ENCODE measurements at regions not wholly inside any gene's neighbourhood (a gene's known extent, or its start where the extent isn't known, plus 50 kb on each side); places are given as distances from the start of the nearest gene placed in this dataset.

DNA sequence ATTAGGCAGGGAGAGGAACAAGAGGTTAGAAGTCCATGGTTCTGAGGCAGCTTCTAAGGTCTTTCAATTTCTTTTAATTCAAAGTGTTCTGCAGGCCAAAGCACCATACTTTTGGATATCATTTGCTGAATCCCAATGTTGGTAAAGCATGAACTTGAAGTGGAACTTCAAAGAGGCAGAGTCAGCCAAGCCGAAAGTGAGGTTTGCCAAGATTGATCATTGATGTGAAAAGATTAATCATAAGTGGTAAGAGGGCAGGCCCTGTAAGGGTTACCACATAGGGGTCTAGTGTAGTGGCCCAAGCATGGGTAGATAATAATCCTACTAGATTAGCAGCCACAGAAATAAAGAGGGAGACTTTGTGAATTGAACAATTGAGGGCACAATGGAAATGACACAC, 191.7 kb upstream of the DIO2 start:
- TF ChIP-seq, protein P1, sequence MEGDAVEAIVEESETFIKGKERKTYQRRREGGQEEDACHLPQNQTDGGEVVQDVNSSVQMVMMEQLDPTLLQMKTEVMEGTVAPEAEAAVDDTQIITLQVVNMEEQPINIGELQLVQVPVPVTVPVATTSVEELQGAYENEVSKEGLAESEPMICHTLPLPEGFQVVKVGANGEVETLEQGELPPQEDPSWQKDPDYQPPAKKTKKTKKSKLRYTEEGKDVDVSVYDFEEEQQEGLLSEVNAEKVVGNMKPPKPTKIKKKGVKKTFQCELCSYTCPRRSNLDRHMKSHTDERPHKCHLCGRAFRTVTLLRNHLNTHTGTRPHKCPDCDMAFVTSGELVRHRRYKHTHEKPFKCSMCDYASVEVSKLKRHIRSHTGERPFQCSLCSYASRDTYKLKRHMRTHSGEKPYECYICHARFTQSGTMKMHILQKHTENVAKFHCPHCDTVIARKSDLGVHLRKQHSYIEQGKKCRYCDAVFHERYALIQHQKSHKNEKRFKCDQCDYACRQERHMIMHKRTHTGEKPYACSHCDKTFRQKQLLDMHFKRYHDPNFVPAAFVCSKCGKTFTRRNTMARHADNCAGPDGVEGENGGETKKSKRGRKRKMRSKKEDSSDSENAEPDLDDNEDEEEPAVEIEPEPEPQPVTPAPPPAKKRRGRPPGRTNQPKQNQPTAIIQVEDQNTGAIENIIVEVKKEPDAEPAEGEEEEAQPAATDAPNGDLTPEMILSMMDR (IDR thresholded peaks at IDR 0.05; ENCODE audit: insufficient read depth, low read length): no peak
- TF ChIP-seq REST (IDR thresholded peaks at IDR 0.05; ENCODE audit: insufficient replicate concordance, low read depth): no peak
- no peak for TF ChIP-seq POLR2AphosphoS5 (IDR thresholded peaks at IDR 0.05; ENCODE audit: low read depth)
- TF ChIP-seq SPI1 (IDR thresholded peaks at IDR 0.05; ENCODE audit: borderline replicate concordance, low read depth): no peak
- TF ChIP-seq GABPA (IDR thresholded peaks at IDR 0.05; ENCODE audit: low read depth): no peak

All from HL-60 (cell line).